Neuronal stem cell (in vitro differentiated cells): ENCODE measurements at regions not wholly inside any gene's neighbourhood (a gene's known extent, or its start where the extent isn't known, plus 50 kb on each side); places are given as distances from the start of the nearest gene placed in this dataset.

ENCODE experiments used
- DNase-seq: peaks from one replicate; pipeline ENCODE4 v3.0.0-alpha.2; 2013; ENCODE audit warnings: low spot score
- H2AFZ ChIP-seq: one replicate; pipeline ENCODE4 v1.6.1; 2013; ENCODE audit warnings: mild to moderate bottlenecking, low read length, inconsistent platforms
- H2AK5ac ChIP-seq: 2 replicates; pipeline ENCODE4 v1.6.1; 2013; ENCODE audit warnings: low read depth, mild to moderate bottlenecking, inconsistent platforms, low read length, moderate library complexity, mixed read lengths
- H2BK120ac ChIP-seq: 2 replicates; pipeline ENCODE4 v1.6.1; 2013; ENCODE audit warnings: low read depth, mild to moderate bottlenecking, inconsistent platforms, low read length, moderate library complexity, mixed read lengths
- H2BK12ac ChIP-seq: one replicate; pipeline ENCODE4 v1.6.1; 2013; ENCODE audit warnings: low read length, inconsistent platforms
- H2BK15ac ChIP-seq: 2 replicates; pipeline ENCODE4 v1.6.1; 2013; ENCODE audit warnings: mild to moderate bottlenecking, low read length, inconsistent platforms, mixed read lengths
- H2BK5ac ChIP-seq: one replicate; pipeline ENCODE4 v1.6.1; 2013; ENCODE audit warnings: inconsistent platforms, mild to moderate bottlenecking, low read length, moderate library complexity
- H3K14ac ChIP-seq: one replicate; pipeline ENCODE4 v1.6.1; 2013; ENCODE audit warnings: low read length, inconsistent platforms
- H3K18ac ChIP-seq: 2 replicates; pipeline ENCODE4 v1.6.1; 2013; ENCODE audit warnings: low read length, inconsistent platforms
- H3K23ac ChIP-seq: 2 replicates; pipeline ENCODE4 v1.6.1; 2013; ENCODE audit warnings: low read depth, mild to moderate bottlenecking, mixed read lengths, low read length, inconsistent platforms; ENCODE audit not compliant: poor library complexity
- H3K27ac ChIP-seq: replicated peaks from 3 replicates; pipeline ENCODE4 v1.5.1; 2013; ENCODE audit warnings: low read length, inconsistent platforms
- H3K27me3 ChIP-seq, 3 experiments: 2 replicates each; pipeline ENCODE4 v1.6.1; 2013; ENCODE audit warnings: low read length in 3 of 3, mild to moderate bottlenecking in 2 of 3, inconsistent platforms in 1 of 3, low read depth in 1 of 3, mixed read lengths in 1 of 3, moderate library complexity in 1 of 3; ENCODE audit not compliant: control insufficient read depth in 3 of 3, insufficient read depth in 3 of 3
- H3K36me3 ChIP-seq, 2 donors: replicated peaks in 1 of 2; 2 replicates each; pipeline ENCODE4 v1.6.1; 2013; ENCODE audit warnings: low read length in 2 of 2; ENCODE audit not compliant: control insufficient read depth in 2 of 2, insufficient read depth in 2 of 2
- H3K4ac ChIP-seq: 2 replicates; pipeline ENCODE4 v1.6.1; 2013; ENCODE audit warnings: inconsistent platforms, mild to moderate bottlenecking, low read length, moderate library complexity
- H3K4me1 ChIP-seq, 2 donors: 1 replicate in 1 of 2; 2 replicates in 1 of 2; pipeline ENCODE4 v1.6.1; 2013; ENCODE audit warnings: low read length in 2 of 2, low read depth in 1 of 2; ENCODE audit not compliant: control insufficient read depth in 2 of 2, insufficient read depth in 1 of 2
- H3K4me2 ChIP-seq: one replicate; pipeline ENCODE4 v1.6.1; 2013; ENCODE audit warnings: mild to moderate bottlenecking, low read length, inconsistent platforms; ENCODE audit not compliant: insufficient read depth, poor library complexity, severe bottlenecking
- H3K4me3 ChIP-seq, 2 donors: 2 replicates each; pipeline ENCODE4 v1.5.1; 2013; ENCODE audit warnings: low read length in 2 of 2, mild to moderate bottlenecking in 2 of 2, inconsistent platforms in 1 of 2, moderate library complexity in 1 of 2
- H3K79me1 ChIP-seq: one replicate; pipeline ENCODE4 v1.6.1; 2013; ENCODE audit warnings: low read depth, mild to moderate bottlenecking, inconsistent platforms, low read length, moderate library complexity
- H3K9ac ChIP-seq: one replicate; pipeline ENCODE4 v1.6.1; 2013; ENCODE audit warnings: mild to moderate bottlenecking, low read depth, low read length, inconsistent platforms; ENCODE audit not compliant: poor library complexity
- H3K9me3 ChIP-seq, 2 donors: replicated peaks in 1 of 2; 2 replicates each; pipeline versions ENCODE3 to v1.6.1; 2013; ENCODE audit warnings: low read length in 2 of 2, mild to moderate bottlenecking in 2 of 2, inconsistent platforms in 1 of 2, low read depth in 1 of 2, mixed read lengths in 1 of 2, moderate library complexity in 1 of 2; ENCODE audit not compliant: control insufficient read depth in 2 of 2, insufficient read depth in 1 of 2
- H4K8ac ChIP-seq: one replicate; pipeline ENCODE4 v1.6.1; 2013; ENCODE audit warnings: low read depth, mild to moderate bottlenecking, inconsistent platforms, low read length, moderate library complexity
- H4K91ac ChIP-seq: one replicate; pipeline ENCODE4 v1.6.1; 2013; ENCODE audit warnings: low read length, low read depth, mild to moderate bottlenecking, inconsistent platforms; ENCODE audit not compliant: poor library complexity
- WGBS, 2 donors: extraction: QIAGEN DNeasy Blood & Tissue Kit; methylation state at CpG; one replicate each; pipeline ENCODE4 v1.1.7; 2013; ENCODE audit warnings: missing lambda C conversion rate in 2 of 2, mixed read lengths in 1 of 2; ENCODE audit not compliant: insufficient read length in 2 of 2, insufficient replicate concordance in 1 of 2; ENCODE audit errors: extremely low coverage in 2 of 2; 5-methylcytosine and 5-hydroxymethylcytosine counted together

- H2BK12ac ChIP-seq = no peak overlapping the region
- H3K9ac ChIP-seq = no peak overlapping the region
- H3K4me2 ChIP-seq = no peak overlapping the region
- H3K23ac ChIP-seq = no peak overlapping the region
- H2BK120ac ChIP-seq = no peak overlapping the region
- H3K27ac ChIP-seq = no peak overlapping the region
- H3K18ac ChIP-seq = no peak overlapping the region
- H4K91ac ChIP-seq = no peak overlapping the region
- H3K4me1 ChIP-seq = peaks cover 4 to 7% of the 10 kb centered on the region in 2 donors
- no peak overlapping the region for H3K4ac ChIP-seq
- no peak overlapping the region for H2BK15ac ChIP-seq
- H3K9me3 ChIP-seq = no peaks in the 10 kb centered on the region
- no peak overlapping the region for H4K8ac ChIP-seq
- no peaks in the 10 kb centered on the region for H3K79me1 ChIP-seq
- H2AFZ ChIP-seq = no peak overlapping the region
- DNase-seq = no peak
- H2BK5ac ChIP-seq = no peak overlapping the region
- no peak overlapping the region for H2AK5ac ChIP-seq
- H3K36me3 ChIP-seq = no peaks in the 10 kb centered on the region
- H3K14ac ChIP-seq = no peak overlapping the region
- H3K4me3 ChIP-seq = no peak overlapping the region
- H3K27me3 ChIP-seq = no peaks in the 10 kb centered on the region
These were observed 141.8 kb upstream of the NECTIN3 start for GRCh38 chr3:110929816-110930215.

GRCh38 chr3:110932567-110932966, 139.0 kb upstream of the NECTIN3 start:
- no peaks in the 10 kb centered on the region for H3K79me1 ChIP-seq
- no peak overlapping the region for H2BK5ac ChIP-seq
- no peak overlapping the region for H3K4ac ChIP-seq
- no peaks in the 10 kb centered on the region for H3K36me3 ChIP-seq
- no peak overlapping the region for H2BK120ac ChIP-seq
- no peak overlapping the region for H3K9ac ChIP-seq
- no peak overlapping the region for H3K23ac ChIP-seq
- no peak overlapping the region for H3K18ac ChIP-seq
- H2AFZ ChIP-seq = no peak overlapping the region
- H2BK12ac ChIP-seq = no peak overlapping the region
- H3K9me3 ChIP-seq = peaks cover 0 to 3% of the 10 kb centered on the region in 2 donors
- no peak overlapping the region for H2BK15ac ChIP-seq
- H3K4me3 ChIP-seq = no peak overlapping the region
- H4K91ac ChIP-seq = no peak overlapping the region
- peaks cover 0 to 2% of the 10 kb centered on the region in 2 donors for H3K4me1 ChIP-seq
- no CpG with 5 or more reads among the region's 1 CpG for WGBS, 2 donors
- H3K27me3 ChIP-seq = no peaks in the 10 kb centered on the region
- H3K14ac ChIP-seq = no peak overlapping the region
- no peak overlapping the region for H4K8ac ChIP-seq
- no peak overlapping the region for H2AK5ac ChIP-seq
- no peak overlapping the region for H3K27ac ChIP-seq
- DNase-seq = no peak
- no peak overlapping the region for H3K4me2 ChIP-seq

GRCh38 chr3:110933821-110934426, 137.7 kb upstream of the NECTIN3 start:
- Histone ChIP-seq H3K9me3 (peaks cover 0 to 3% of the 10 kb centered on the region in 2 donors), H3K18ac (no peak overlapping the region), H4K8ac (no peak overlapping the region), H4K91ac (no peak overlapping the region), H3K4me2 (no peak overlapping the region), H3K4me1 (peaks cover 2 to 5% of the 10 kb centered on the region in 2 donors), H3K36me3 (no peaks in the 10 kb centered on the region), H2AFZ (no peak overlapping the region), H2BK120ac (no peak overlapping the region), H3K27me3 (no peaks in the 10 kb centered on the region), H3K27ac (no peak overlapping the region), H2BK12ac (no peak overlapping the region), H2BK15ac (no peak overlapping the region), H3K79me1 (no peaks in the 10 kb centered on the region), H3K23ac (no peak overlapping the region), H3K14ac (no peak overlapping the region), H2AK5ac (no peak overlapping the region), H2BK5ac (no peak overlapping the region), H3K4me3 (no peak overlapping the region), H3K9ac (no peak overlapping the region), H3K4ac (no peak overlapping the region)
- no peak for DNase-seq
- no CpG with 5 or more reads among the region's 4 CpGs for WGBS, 2 donors

GRCh38 chr3:110938629-110939028, 133.0 kb upstream of the NECTIN3 start:
- H3K36me3 ChIP-seq = no peaks in the 10 kb centered on the region
- H3K9me3 ChIP-seq = peaks cover 2 to 3% of the 10 kb centered on the region in 2 donors
- H3K4me3 ChIP-seq = no peak overlapping the region
- H3K27ac ChIP-seq = no peak overlapping the region
- H2BK12ac ChIP-seq = no peak overlapping the region
- no peaks in the 10 kb centered on the region for H3K79me1 ChIP-seq
- H3K4me1 ChIP-seq = peaks cover 0 to 7% of the 10 kb centered on the region in 2 donors
- H3K4ac ChIP-seq = no peak overlapping the region
- H2BK5ac ChIP-seq = no peak overlapping the region
- H2AFZ ChIP-seq = no peak overlapping the region
- no peaks in the 10 kb centered on the region for H3K27me3 ChIP-seq
- no peak overlapping the region for H2BK15ac ChIP-seq
- no peak overlapping the region for H3K23ac ChIP-seq
- H2AK5ac ChIP-seq = no peak overlapping the region
- H4K8ac ChIP-seq = no peak overlapping the region
- no peak overlapping the region for H3K4me2 ChIP-seq
- H2BK120ac ChIP-seq = no peak overlapping the region
- no peak overlapping the region for H3K18ac ChIP-seq
- H3K9ac ChIP-seq = no peak overlapping the region
- H3K14ac ChIP-seq = no peak overlapping the region
- DNase-seq = no peak
- H4K91ac ChIP-seq = no peak overlapping the region
